SK-N-SH treated with all-trans-retinoic acid at 6 μM for 48 hours (cell line): ENCODE measurements at regions not wholly inside any gene's neighbourhood (a gene's known extent, or its start where the extent isn't known, plus 50 kb on each side); places are given as distances from the start of the nearest gene placed in this dataset.

Experiments used
- ATAC-seq: fragments of 200-7000 bp; cut with Tn5 transposase; 3 replicates; pipeline ENCODE4 v1.9.1; 2020; ENCODE audit warnings: mild to moderate bottlenecking, moderate library complexity
- ARNTL ChIP-seq: fragments of 450-650 bp; formaldehyde crosslinking; IDR thresholded peaks from 2 replicates; pipeline ENCODE4 v1.5.0; 2020; ENCODE audit warnings: low read depth, mild to moderate bottlenecking, moderate library complexity, borderline replicate concordance
- BACH2 ChIP-seq: fragments of 250-450 bp; sonication (Bioruptor Pico); IDR thresholded peaks from 2 replicates; pipeline ENCODE4 v1.9.0; 2021; ENCODE audit warnings: mild to moderate bottlenecking, borderline replicate concordance
- CSDC2 ChIP-seq: fragments of 250-450 bp; sonication (Bioruptor Pico); IDR thresholded peaks from 2 replicates; pipeline ENCODE4 v1.5.0; 2020; ENCODE audit warnings: mild to moderate bottlenecking, moderate library complexity
- ESRRG ChIP-seq: fragments of 250-450 bp; sonication (Bioruptor Pico); IDR thresholded peaks from 2 replicates; pipeline ENCODE4 v1.6.1; 2021; ENCODE audit warnings: mild to moderate bottlenecking
- GLIS3 ChIP-seq: fragments of 250-450 bp; sonication (Bioruptor Pico); IDR thresholded peaks from 2 replicates; pipeline ENCODE4 v1.5.0; 2020; ENCODE audit warnings: mild to moderate bottlenecking, moderate library complexity
- ISL1 ChIP-seq: fragments of 250-450 bp; sonication (Bioruptor Pico); IDR thresholded peaks from 2 replicates; pipeline ENCODE4 v2.1.2; 2022; ENCODE audit warnings: mild to moderate bottlenecking, moderate library complexity
- OSR1 ChIP-seq: fragments of 250-450 bp; sonication (Bioruptor Pico); IDR thresholded peaks from 2 replicates; pipeline ENCODE4 v1.8.0; 2022; ENCODE audit warnings: moderate library complexity, mild to moderate bottlenecking, inconsistent platforms
- PPARA ChIP-seq: fragments of 250-450 bp; sonication (Bioruptor Pico); IDR thresholded peaks from 2 replicates; pipeline ENCODE4 v1.5.0; 2020; ENCODE audit warnings: mild to moderate bottlenecking, borderline replicate concordance
- RARB ChIP-seq: fragments of 250-450 bp; sonication (Bioruptor Pico); IDR thresholded peaks from 2 replicates; pipeline ENCODE4 v1.8.0; 2021; ENCODE audit warnings: mild to moderate bottlenecking, moderate library complexity
- SNAI2 ChIP-seq: fragments of 250-450 bp; sonication (Bioruptor Pico); IDR thresholded peaks from 2 replicates; pipeline ENCODE4 v1.5.0; 2020; ENCODE audit warnings: mild to moderate bottlenecking, moderate library complexity
- TCF4 ChIP-seq: fragments of 250-450 bp; sonication (Bioruptor Pico); IDR thresholded peaks from 2 replicates; pipeline ENCODE4 v1.8.0; 2021; ENCODE audit warnings: mild to moderate bottlenecking, moderate library complexity, borderline replicate concordance
- TOX ChIP-seq: fragments of 250-450 bp; sonication (Bioruptor Pico); IDR thresholded peaks from 2 replicates; pipeline ENCODE4 v1.8.0; 2021; ENCODE audit warnings: mild to moderate bottlenecking, moderate library complexity, borderline replicate concordance
- ZC3H10 ChIP-seq: fragments of 250-450 bp; sonication (Bioruptor Pico); IDR thresholded peaks from 2 replicates; pipeline ENCODE4 v1.5.1; 2021; ENCODE audit warnings: mild to moderate bottlenecking, moderate library complexity
- ZFP3 ChIP-seq: fragments of 250-450 bp; sonication (Bioruptor Pico); IDR thresholded peaks from 2 replicates; pipeline ENCODE4 v1.5.0; 2020; ENCODE audit warnings: mild to moderate bottlenecking, moderate library complexity
- ZFP30 ChIP-seq: fragments of 450-650 bp; formaldehyde crosslinking; IDR thresholded peaks from 2 replicates; pipeline ENCODE4 v1.5.0; 2022; ENCODE audit warnings: mild to moderate bottlenecking, moderate library complexity
- ZNF565 ChIP-seq: fragments of 450-650 bp; formaldehyde crosslinking; conservative IDR thresholded peaks from 2 replicates; pipeline ENCODE4 v1.5.0; 2020; ENCODE audit warnings: low read depth, mild to moderate bottlenecking, moderate library complexity
- ZNF70 ChIP-seq: fragments of 450-650 bp; formaldehyde crosslinking; IDR thresholded peaks from 2 replicates; pipeline ENCODE4 v1.5.0; 2020; ENCODE audit warnings: mild to moderate bottlenecking, moderate library complexity
- ZNF8 ChIP-seq: fragments of 450-650 bp; formaldehyde crosslinking; IDR thresholded peaks from 2 replicates; pipeline ENCODE4 v1.5.0; 2020; ENCODE audit warnings: mild to moderate bottlenecking, moderate library complexity
- TF ChIP-seq, protein P1 (sequence below): fragments of 250-450 bp; sonication (Bioruptor Pico); IDR thresholded peaks from 2 replicates; pipeline ENCODE4 v1.8.0; 2020; ENCODE audit warnings: mild to moderate bottlenecking, moderate library complexity, borderline replicate concordance
- TF ChIP-seq, protein P2 (sequence below): fragments of 250-450 bp; sonication (Bioruptor Pico); IDR thresholded peaks from 2 replicates; pipeline ENCODE4 v1.8.0; 2021; ENCODE audit warnings: low read depth, mild to moderate bottlenecking, moderate library complexity, borderline replicate concordance
- TF ChIP-seq, protein P3 (sequence below): fragments of 250-450 bp; sonication (Bioruptor Pico); IDR thresholded peaks from 2 replicates; pipeline ENCODE4 v1.5.0; 2020; ENCODE audit warnings: mild to moderate bottlenecking, moderate library complexity
- TF ChIP-seq, protein P4 (sequence below): fragments of 250-450 bp; sonication (Bioruptor Pico); IDR thresholded peaks from 2 replicates; pipeline ENCODE4 v1.5.1; 2021; ENCODE audit warnings: mild to moderate bottlenecking, moderate library complexity

DNA sequence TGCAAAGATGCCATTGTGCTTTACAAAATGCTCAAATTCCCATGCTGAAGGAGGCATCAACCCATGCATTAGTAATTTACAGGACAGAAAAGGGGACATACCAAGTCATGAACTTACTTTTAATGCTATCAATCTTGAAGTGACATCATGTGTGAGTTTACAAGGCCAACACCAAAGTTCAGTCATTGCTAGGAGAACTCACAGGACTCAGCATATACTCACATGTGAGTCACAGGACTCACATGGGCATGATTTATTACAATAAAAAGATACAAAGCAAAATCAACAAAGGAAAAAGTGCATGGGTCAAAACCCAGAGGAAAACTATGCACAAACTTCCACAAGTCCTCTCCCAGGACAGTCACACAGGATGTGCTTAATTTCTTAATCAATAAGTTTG lies 1656.0 kb downstream of the MRPL39 start:
- peak; percentile 28; the same call in 1 of the 2 replicates for TF ChIP-seq TOX
- no peak for TF ChIP-seq ZNF8 (CRISPR knock-in tag)
- TF ChIP-seq ZNF70 (CRISPR knock-in tag), result no peak
- TF ChIP-seq ISL1 (CRISPR knock-in tag), result 0 out of 2 replicates have a peak, but pooled peaks have one; percentile 14
- no peak for TF ChIP-seq BACH2 (CRISPR knock-in tag)
- TF ChIP-seq, all 23 proteins: peak for 2
- peak; percentile 56 for ATAC-seq

DNA sequence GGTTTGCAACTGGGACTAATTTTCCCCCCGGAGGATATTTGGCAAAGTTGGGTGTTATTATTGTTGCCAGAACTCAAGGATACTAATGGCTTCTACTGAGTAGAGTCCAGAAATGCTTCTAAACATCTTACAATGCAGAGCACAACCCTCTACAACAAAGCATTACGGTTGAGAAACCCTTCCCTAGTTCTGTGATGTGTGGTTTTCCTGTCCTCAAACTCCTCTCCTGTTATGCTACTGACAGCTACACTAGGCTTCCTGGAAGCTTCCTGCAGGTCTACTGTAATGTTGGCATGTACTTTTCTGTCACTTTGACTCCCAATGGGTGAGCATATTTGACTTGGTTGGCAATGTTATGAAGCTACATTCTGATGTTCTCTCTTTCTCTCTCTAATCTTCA lies 1656.9 kb downstream of the MRPL39 start:
- ATAC-seq, result no peak

DNA sequence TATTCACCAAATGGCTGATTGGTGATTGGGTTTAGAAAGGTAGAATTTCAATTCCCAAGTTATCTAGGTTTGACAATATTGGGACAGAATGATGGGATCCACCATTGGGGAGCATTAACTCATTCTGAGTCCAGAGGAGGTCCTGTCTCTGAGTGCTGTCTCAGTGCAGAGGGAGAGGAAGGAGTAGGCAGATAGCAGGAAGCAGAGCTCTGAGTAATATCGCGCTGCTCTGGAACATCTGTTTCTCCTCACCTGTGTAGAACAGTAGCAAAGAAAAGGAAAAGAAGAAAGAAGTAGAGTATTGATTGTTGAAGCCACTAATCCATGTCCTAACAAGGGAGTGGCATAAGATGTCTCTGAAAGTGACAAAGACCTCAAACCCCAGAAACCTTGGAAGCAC lies 1657.8 kb downstream of the MRPL39 start:
- no peak for TF ChIP-seq RARB (CRISPR knock-in tag)
- no peak for TF ChIP-seq SNAI2 (CRISPR knock-in tag)
- TF ChIP-seq TCF4 (CRISPR knock-in tag), result no peak
- no peak for TF ChIP-seq ESRRG (CRISPR knock-in tag)
- TF ChIP-seq CSDC2 (CRISPR knock-in tag), result no peak
- TF ChIP-seq OSR1 (CRISPR knock-in tag), result no peak
- TF ChIP-seq, protein P1, sequence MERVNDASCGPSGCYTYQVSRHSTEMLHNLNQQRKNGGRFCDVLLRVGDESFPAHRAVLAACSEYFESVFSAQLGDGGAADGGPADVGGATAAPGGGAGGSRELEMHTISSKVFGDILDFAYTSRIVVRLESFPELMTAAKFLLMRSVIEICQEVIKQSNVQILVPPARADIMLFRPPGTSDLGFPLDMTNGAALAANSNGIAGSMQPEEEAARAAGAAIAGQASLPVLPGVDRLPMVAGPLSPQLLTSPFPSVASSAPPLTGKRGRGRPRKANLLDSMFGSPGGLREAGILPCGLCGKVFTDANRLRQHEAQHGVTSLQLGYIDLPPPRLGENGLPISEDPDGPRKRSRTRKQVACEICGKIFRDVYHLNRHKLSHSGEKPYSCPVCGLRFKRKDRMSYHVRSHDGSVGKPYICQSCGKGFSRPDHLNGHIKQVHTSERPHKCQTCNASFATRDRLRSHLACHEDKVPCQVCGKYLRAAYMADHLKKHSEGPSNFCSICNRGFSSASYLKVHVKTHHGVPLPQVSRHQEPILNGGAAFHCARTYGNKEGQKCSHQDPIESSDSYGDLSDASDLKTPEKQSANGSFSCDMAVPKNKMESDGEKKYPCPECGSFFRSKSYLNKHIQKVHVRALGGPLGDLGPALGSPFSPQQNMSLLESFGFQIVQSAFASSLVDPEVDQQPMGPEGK, result no peak
- TF ChIP-seq ARNTL, result no peak
- TF ChIP-seq ISL1 (CRISPR knock-in tag), result no peak
- TF ChIP-seq, protein P2, sequence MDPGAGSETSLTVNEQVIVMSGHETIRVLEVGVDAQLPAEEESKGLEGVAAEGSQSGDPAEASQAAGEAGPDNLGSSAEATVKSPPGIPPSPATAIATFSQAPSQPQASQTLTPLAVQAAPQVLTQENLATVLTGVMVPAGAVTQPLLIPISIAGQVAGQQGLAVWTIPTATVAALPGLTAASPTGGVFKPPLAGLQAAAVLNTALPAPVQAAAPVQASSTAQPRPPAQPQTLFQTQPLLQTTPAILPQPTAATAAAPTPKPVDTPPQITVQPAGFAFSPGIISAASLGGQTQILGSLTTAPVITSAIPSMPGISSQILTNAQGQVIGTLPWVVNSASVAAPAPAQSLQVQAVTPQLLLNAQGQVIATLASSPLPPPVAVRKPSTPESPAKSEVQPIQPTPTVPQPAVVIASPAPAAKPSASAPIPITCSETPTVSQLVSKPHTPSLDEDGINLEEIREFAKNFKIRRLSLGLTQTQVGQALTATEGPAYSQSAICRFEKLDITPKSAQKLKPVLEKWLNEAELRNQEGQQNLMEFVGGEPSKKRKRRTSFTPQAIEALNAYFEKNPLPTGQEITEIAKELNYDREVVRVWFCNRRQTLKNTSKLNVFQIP (CRISPR knock-in tag), result no peak
- no peak for TF ChIP-seq ZFP3 (CRISPR knock-in tag)
- TF ChIP-seq ZFP30 (CRISPR knock-in tag), result no peak
- TF ChIP-seq ZNF8 (CRISPR knock-in tag), result no peak
- no peak for TF ChIP-seq GLIS3 (CRISPR knock-in tag)
- ATAC-seq, result no peak

More for the DNA sequence above, 1656.9 kb downstream of the MRPL39 start:
- TF ChIP-seq ZFP3 (CRISPR knock-in tag), result no peak
- TF ChIP-seq RARB (CRISPR knock-in tag), result no peak
- no peak for TF ChIP-seq ARNTL
- no peak for TF ChIP-seq GLIS3 (CRISPR knock-in tag)
- TF ChIP-seq ISL1 (CRISPR knock-in tag), result no peak
- TF ChIP-seq TCF4 (CRISPR knock-in tag), result no peak
- TF ChIP-seq ZNF70 (CRISPR knock-in tag), result no peak
- no peak for TF ChIP-seq ESRRG (CRISPR knock-in tag)
- no peak for TF ChIP-seq ZC3H10
- TF ChIP-seq, protein P3, sequence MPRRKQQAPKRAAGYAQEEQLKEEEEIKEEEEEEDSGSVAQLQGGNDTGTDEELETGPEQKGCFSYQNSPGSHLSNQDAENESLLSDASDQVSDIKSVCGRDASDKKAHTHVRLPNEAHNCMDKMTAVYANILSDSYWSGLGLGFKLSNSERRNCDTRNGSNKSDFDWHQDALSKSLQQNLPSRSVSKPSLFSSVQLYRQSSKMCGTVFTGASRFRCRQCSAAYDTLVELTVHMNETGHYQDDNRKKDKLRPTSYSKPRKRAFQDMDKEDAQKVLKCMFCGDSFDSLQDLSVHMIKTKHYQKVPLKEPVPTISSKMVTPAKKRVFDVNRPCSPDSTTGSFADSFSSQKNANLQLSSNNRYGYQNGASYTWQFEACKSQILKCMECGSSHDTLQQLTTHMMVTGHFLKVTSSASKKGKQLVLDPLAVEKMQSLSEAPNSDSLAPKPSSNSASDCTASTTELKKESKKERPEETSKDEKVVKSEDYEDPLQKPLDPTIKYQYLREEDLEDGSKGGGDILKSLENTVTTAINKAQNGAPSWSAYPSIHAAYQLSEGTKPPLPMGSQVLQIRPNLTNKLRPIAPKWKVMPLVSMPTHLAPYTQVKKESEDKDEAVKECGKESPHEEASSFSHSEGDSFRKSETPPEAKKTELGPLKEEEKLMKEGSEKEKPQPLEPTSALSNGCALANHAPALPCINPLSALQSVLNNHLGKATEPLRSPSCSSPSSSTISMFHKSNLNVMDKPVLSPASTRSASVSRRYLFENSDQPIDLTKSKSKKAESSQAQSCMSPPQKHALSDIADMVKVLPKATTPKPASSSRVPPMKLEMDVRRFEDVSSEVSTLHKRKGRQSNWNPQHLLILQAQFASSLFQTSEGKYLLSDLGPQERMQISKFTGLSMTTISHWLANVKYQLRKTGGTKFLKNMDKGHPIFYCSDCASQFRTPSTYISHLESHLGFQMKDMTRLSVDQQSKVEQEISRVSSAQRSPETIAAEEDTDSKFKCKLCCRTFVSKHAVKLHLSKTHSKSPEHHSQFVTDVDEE (CRISPR knock-in tag), result no peak
- no peak for TF ChIP-seq OSR1 (CRISPR knock-in tag)

DNA sequence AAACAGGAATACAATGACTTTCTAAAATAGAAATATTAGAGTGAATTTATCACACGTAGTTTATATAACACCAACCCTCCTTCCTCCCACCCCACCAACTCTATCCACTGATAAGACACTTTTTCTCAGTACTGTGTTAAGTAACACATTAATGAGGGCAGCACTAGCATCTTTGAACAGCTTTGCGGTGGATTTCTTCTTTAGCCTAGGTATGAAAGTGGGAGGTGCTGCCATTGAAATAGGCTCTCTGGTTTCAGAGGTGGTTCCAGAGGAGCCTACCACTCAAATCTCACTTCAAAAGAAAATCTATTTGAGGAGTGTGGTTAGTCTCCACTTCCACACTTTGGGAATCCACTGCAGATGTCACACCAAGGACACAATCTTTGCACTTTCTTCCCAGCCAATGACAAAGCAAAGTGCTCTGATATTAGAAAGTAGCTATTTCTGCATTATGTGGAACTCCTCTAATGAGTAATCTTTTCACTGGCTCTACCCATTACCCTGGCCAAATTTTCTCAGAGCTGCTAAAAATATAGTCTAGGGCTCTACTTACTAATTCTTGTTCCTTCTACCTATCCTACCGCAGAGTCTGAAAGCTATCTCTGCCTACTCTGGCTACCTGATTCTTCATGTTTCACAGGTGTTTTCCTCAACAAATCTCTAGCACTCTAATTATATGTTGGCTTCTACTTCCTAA lies 1667.8 kb downstream of the MRPL39 start:
- TF ChIP-seq PPARA (CRISPR knock-in tag) (no peak), SNAI2 (CRISPR knock-in tag) (no peak), RARB (CRISPR knock-in tag) (no peak), ISL1 (CRISPR knock-in tag) (no peak)
- ATAC-seq, result no peak

DNA sequence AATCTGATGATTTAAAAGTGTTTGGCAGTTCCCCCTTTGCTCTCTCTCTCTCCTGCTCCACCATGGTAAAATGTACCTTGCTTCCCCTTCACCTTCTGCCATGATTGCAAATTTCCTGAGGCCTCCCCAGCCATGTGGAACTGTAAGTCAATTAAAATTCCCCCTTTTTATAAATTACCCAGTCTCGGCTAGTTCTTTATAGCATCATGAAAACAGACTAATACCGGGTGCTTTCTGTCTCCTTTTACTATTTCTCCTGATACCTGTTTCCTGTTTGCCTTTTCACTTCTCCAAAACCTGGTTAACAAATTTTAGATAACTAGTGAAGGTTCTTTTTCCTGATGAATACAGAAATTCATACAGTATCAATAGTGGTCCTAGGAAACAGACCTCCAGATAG lies 1670.3 kb downstream of the MRPL39 start:
- ATAC-seq, result no peak
- TF ChIP-seq ZNF565 (CRISPR knock-in tag), result no peak
- no peak for TF ChIP-seq TOX
- no peak for TF ChIP-seq ARNTL
- no peak for TF ChIP-seq TCF4 (CRISPR knock-in tag)
- TF ChIP-seq, protein P4, sequence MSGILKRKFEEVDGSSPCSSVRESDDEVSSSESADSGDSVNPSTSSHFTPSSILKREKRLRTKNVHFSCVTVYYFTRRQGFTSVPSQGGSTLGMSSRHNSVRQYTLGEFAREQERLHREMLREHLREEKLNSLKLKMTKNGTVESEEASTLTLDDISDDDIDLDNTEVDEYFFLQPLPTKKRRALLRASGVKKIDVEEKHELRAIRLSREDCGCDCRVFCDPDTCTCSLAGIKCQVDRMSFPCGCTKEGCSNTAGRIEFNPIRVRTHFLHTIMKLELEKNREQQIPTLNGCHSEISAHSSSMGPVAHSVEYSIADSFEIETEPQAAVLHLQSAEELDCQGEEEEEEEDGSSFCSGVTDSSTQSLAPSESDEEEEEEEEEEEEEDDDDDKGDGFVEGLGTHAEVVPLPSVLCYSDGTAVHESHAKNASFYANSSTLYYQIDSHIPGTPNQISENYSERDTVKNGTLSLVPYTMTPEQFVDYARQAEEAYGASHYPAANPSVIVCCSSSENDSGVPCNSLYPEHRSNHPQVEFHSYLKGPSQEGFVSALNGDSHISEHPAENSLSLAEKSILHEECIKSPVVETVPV (CRISPR knock-in tag), result no peak
- TF ChIP-seq, protein P1, result no peak
- no peak for TF ChIP-seq SNAI2 (CRISPR knock-in tag)
- TF ChIP-seq, protein P2 (CRISPR knock-in tag), result no peak
- no peak for TF ChIP-seq ZNF8 (CRISPR knock-in tag)
- no peak for TF ChIP-seq GLIS3 (CRISPR knock-in tag)
- no peak for TF ChIP-seq ZFP3 (CRISPR knock-in tag)
